AG04450 (cell line): ENCODE measurements at regions not wholly inside any gene's neighbourhood (a gene's known extent, or its start where the extent isn't known, plus 50 kb on each side); places are given as distances from the start of the nearest gene placed in this dataset.

Experiments
- CTCF ChIA-PET: fragments of 300-600, 350-600 bp; formaldehyde crosslinking; extraction: SDS; loops from one replicate; lab custom pipeline; 2022; ENCODE audit warnings: antibody characterized with exemption, inconsistent platforms; lab: Charles Lee
- POLR2A ChIA-PET: fragments of 350-600 bp; formaldehyde crosslinking; extraction: SDS; loops from one replicate; lab custom pipeline; 2021; ENCODE audit warnings: antibody characterized with exemption, inconsistent platforms; lab: Yijun Ruan, JAX
- DNase-seq: peaks from one replicate; pipeline ENCODE4 v3.0.0-alpha.2; 2011; ENCODE audit warnings: low read depth, low spot score
- H3K27ac ChIP-seq: one replicate; pipeline ENCODE4 v1.5.1; 2012; ENCODE audit warnings: low read depth, low read length, control low read depth
- H3K27me3 ChIP-seq: one replicate; pipeline ENCODE4 v1.6.0; 2012; ENCODE audit warnings: low read length; ENCODE audit not compliant: control insufficient read depth, insufficient read depth
- H3K4me3 ChIP-seq: 2 replicates; pipeline ENCODE4 v1.5.1; 2011; ENCODE audit warnings: mild to moderate bottlenecking, low read depth, low read length, control low read depth
- H3K9me3 ChIP-seq: 2 replicates; pipeline ENCODE4 v1.5.1; 2012; ENCODE audit warnings: low read length; ENCODE audit not compliant: control insufficient read depth, insufficient read depth
- TF ChIP-seq, protein P1 (sequence below): IDR thresholded peaks from 2 replicates; pipeline ENCODE4 v1.5.1; 2011; ENCODE audit warnings: low read depth, low read length, control low read depth, inconsistent platforms

DNA sequence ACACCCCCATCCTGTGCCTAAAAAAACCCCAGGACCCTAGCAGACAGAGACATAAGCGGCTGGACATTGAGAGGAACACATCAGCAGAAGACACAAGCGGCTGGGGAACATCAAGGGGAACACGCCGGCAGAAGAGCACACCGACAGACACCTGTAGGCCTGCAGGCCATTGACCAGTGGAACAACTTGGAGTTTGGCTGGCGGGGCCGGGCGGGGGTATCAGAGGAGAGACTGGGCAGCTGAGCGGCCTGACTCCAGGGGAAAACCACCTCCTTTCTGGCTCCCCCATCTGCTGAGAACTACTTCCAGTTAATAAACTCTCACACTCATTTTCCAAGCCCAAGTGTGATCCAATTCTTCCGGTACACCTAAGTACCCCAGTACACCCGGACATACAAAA, 264.7 kb upstream of the ISX start:
- Histone ChIP-seq H3K9me3 (peaks cover 39% of the 10 kb centered on the region), H3K27ac (no peak overlapping the region), H3K27me3 (no peaks in the 10 kb centered on the region), H3K4me3 (no peak overlapping the region)
- TF ChIP-seq, protein P1, sequence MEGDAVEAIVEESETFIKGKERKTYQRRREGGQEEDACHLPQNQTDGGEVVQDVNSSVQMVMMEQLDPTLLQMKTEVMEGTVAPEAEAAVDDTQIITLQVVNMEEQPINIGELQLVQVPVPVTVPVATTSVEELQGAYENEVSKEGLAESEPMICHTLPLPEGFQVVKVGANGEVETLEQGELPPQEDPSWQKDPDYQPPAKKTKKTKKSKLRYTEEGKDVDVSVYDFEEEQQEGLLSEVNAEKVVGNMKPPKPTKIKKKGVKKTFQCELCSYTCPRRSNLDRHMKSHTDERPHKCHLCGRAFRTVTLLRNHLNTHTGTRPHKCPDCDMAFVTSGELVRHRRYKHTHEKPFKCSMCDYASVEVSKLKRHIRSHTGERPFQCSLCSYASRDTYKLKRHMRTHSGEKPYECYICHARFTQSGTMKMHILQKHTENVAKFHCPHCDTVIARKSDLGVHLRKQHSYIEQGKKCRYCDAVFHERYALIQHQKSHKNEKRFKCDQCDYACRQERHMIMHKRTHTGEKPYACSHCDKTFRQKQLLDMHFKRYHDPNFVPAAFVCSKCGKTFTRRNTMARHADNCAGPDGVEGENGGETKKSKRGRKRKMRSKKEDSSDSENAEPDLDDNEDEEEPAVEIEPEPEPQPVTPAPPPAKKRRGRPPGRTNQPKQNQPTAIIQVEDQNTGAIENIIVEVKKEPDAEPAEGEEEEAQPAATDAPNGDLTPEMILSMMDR: no peak
- CTCF ChIA-PET: no interaction called here
- POLR2A ChIA-PET: no interaction called here
- no peak for DNase-seq

DNA sequence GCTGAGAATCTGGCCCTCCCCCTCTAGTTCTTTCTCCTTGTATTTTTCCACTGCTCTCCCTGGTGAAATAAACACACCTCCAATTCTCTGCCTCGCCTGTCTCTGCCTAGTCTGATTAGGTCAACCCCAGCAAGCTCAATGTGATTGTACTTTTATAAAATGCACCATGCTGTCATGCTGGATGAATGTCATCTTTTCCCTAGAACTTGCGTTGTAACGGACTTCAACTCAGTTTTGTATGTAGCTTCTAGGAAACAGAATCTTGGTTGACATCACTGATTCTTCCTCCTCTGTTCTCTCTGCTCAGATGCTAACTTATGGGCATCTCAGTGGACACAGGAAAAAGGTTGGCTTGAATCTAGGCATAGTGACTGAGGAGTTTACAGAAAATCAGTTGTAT, 261.9 kb upstream of the ISX start:
- H3K4me3 ChIP-seq: no peak overlapping the region
- ChIA-PET POLR2A (no interaction called here), CTCF (no interaction called here)
- no peaks in the 10 kb centered on the region for H3K27me3 ChIP-seq
- no peak for DNase-seq
- TF ChIP-seq, protein P1: no peak
- H3K27ac ChIP-seq: no peak overlapping the region
- peaks cover 41% of the 10 kb centered on the region for H3K9me3 ChIP-seq

DNA sequence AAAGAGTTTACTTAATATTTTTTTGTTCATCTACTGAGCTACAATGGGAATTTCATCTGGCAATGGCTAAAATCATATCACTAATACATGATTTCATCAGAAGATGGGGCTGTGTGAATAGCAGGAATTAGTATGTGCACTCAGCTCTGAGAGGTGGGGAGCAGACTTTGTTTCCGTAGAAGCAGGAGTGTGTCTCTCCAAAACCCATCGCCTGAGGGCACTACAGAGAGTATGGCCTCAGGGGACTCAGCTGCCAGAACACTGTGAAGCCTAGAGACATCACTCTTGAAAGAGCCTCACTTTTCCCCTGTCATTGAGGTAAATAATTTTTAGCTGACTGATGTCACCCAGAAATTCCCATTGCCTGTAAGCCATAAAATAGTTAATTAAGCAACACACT, 261.4 kb upstream of the ISX start:
- POLR2A ChIA-PET: no interaction called here

DNA sequence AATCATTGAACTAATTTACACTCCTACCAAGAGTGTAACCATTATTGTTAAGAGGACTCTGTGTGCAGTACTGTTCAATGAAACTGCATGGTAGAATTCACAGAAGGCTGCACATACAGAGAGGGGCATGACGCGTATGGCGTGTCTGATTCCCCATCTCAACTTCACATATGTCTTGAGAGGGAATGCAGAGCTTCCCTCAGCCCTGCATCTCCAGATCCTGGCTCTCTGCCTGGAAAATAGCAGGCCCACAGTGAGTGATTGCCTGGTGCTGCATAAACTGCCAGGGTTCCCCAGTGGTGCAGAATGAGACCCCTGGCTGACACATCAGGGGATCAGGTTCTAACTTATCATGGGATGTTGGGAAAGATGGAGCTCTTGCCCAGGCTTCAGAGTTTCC, 260.2 kb upstream of the ISX start:
- Histone ChIP-seq H3K4me3 (no peak overlapping the region), H3K27me3 (no peaks in the 10 kb centered on the region), H3K27ac (no peak overlapping the region), H3K9me3 (peaks cover 39% of the 10 kb centered on the region)
- TF ChIP-seq, protein P1: no peak
- no peak for DNase-seq
- ChIA-PET CTCF (no interaction called here), POLR2A (no interaction called here)

More for the DNA sequence above, 261.4 kb upstream of the ISX start:
- H3K9me3 ChIP-seq: peaks cover 39% of the 10 kb centered on the region
- TF ChIP-seq, protein P1: no peak
- CTCF ChIA-PET: no interaction called here
- DNase-seq: no peak
- no peaks in the 10 kb centered on the region for H3K27me3 ChIP-seq
- no peak overlapping the region for H3K4me3 ChIP-seq
- no peak overlapping the region for H3K27ac ChIP-seq

DNA sequence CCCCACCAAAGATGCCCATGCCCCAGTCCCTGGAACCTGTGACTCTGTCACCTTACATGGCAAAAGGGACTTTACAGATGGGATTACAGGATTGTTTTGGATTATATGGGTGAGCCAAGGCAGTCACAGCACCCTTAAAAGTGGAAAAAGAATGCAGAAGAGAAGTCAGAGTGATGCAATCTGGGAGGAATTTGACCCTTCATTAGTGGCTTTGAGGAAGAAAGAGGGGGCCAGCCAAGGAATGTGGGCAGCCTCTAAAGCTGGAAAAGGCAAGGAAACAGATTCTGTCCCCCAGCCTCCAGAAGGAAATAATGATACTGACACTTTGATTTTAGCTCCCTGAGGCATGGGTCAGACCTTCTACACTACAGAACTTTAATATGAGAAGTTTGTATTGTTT, 257.3 kb upstream of the ISX start:
- ChIA-PET POLR2A (no interaction called here), CTCF (no interaction called here)
- DNase-seq: no peak
- TF ChIP-seq, protein P1: no peak
- Histone ChIP-seq H3K27ac (no peak overlapping the region), H3K27me3 (no peaks in the 10 kb centered on the region), H3K4me3 (no peak overlapping the region), H3K9me3 (peaks cover 38% of the 10 kb centered on the region)
